HEK293 (cell line): ENCODE measurements at regions not wholly inside any gene's neighbourhood (a gene's known extent, or its start where the extent isn't known, plus 50 kb on each side); places are given as distances from the start of the nearest gene placed in this dataset.

Source experiments
- CTCF ChIA-PET: fragments of 350-600 bp; formaldehyde crosslinking; extraction: SDS; loops from one replicate; lab custom pipeline; 2021; ENCODE audit warnings: antibody characterized with exemption; lab: Yijun Ruan, JAX
- POLR2A ChIA-PET: fragments of 300-600 bp; formaldehyde crosslinking; extraction: SDS; loops from one replicate; lab custom pipeline; 2020; ENCODE audit warnings: antibody characterized with exemption, inconsistent platforms; lab: Yijun Ruan, JAX
- H3K27ac ChIP-seq: fragments of 200-500 bp; sonication (Bioruptor generic); 2 replicates; pipeline ENCODE4 v1.5.1; 2014; ENCODE audit warnings: low read depth, low read length, control low read depth, inconsistent platforms; ENCODE audit errors: extremely low read depth
- H3K36me3 ChIP-seq, 2 experiments: fragments of 200-500 bp in 1 of 2; sonication (Bioruptor generic) in 1 of 2; 1 replicate in 1 of 2; 2 replicates in 1 of 2; pipeline ENCODE4 v1.5.1; 2014 to 2017; ENCODE audit warnings: inconsistent platforms in 2 of 2, low read length in 2 of 2; ENCODE audit not compliant: control insufficient read depth in 2 of 2, insufficient read depth in 1 of 2
- H3K4me1 ChIP-seq: fragments of 200-500 bp; sonication (Bioruptor generic); 2 replicates; pipeline ENCODE4 v1.5.1; 2014; ENCODE audit warnings: mild to moderate bottlenecking, low read length, inconsistent platforms; ENCODE audit not compliant: control insufficient read depth, insufficient read depth
- H3K4me3 ChIP-seq: 2 replicates; pipeline ENCODE4 v1.5.1; 2011; ENCODE audit warnings: low read depth, mild to moderate bottlenecking, control low read depth, low read length, moderate library complexity
- H3K9me3 ChIP-seq: fragments of 200-500 bp; sonication (Bioruptor generic); 2 replicates; pipeline ENCODE4 v1.5.1; 2014; ENCODE audit warnings: low read depth, low read length, inconsistent platforms; ENCODE audit not compliant: control insufficient read depth, insufficient read depth
- GLIS1 ChIP-seq: fragments of 450-650 bp; formaldehyde crosslinking; IDR thresholded peaks from 2 replicates; pipeline ENCODE4 v1.5.1; 2016; ENCODE audit warnings: missing biosample characterization, missing genetic modification characterization
- KLF1 ChIP-seq: fragments of 450-650 bp; formaldehyde crosslinking; IDR thresholded peaks from 2 replicates; pipeline ENCODE4 v1.5.1; 2016; ENCODE audit warnings: missing biosample characterization, missing genetic modification characterization
- OSR2 ChIP-seq: fragments of 450-650 bp; formaldehyde crosslinking; IDR thresholded peaks from 2 replicates; pipeline ENCODE4 v1.5.1; 2016; ENCODE audit warnings: missing biosample characterization, missing genetic modification characterization
- SP3 ChIP-seq: fragments of 450-650 bp; formaldehyde crosslinking; IDR thresholded peaks from 2 replicates; pipeline ENCODE4 v1.5.1; 2016; ENCODE audit warnings: missing biosample characterization, missing genetic modification characterization
- ZBTB26 ChIP-seq: fragments of 450-650 bp; formaldehyde crosslinking; optimal IDR thresholded peaks from 2 replicates; pipeline ENCODE3; 2016; ENCODE audit warnings: missing biosample characterization, mild to moderate bottlenecking, missing genetic modification characterization
- ZBTB49 ChIP-seq: fragments of 450-650 bp; formaldehyde crosslinking; IDR thresholded peaks from 2 replicates; pipeline ENCODE4 v1.5.1; 2016; ENCODE audit warnings: missing biosample characterization, missing genetic modification characterization, low read depth
- ZIC2 ChIP-seq: fragments of 450-650 bp; formaldehyde crosslinking; IDR thresholded peaks from 2 replicates; pipeline ENCODE4 v1.5.1; 2016; ENCODE audit warnings: missing biosample characterization, missing genetic modification characterization
- ZNF148 ChIP-seq: fragments of 450-650 bp; formaldehyde crosslinking; IDR thresholded peaks from 2 replicates; pipeline ENCODE4 v1.5.0; 2017; ENCODE audit warnings: missing biosample characterization, missing genetic modification characterization, borderline replicate concordance
- ZNF16 ChIP-seq: fragments of 450-650 bp; formaldehyde crosslinking; IDR thresholded peaks from 2 replicates; pipeline ENCODE4 v1.5.1; 2016; ENCODE audit warnings: low read depth, missing biosample characterization, missing genetic modification characterization
- ZNF202 ChIP-seq: fragments of 450-650 bp; formaldehyde crosslinking; IDR thresholded peaks from 2 replicates; pipeline ENCODE4 v1.5.1; 2016; ENCODE audit warnings: missing biosample characterization, missing genetic modification characterization, borderline replicate concordance
- ZNF211 ChIP-seq: fragments of 450-650 bp; formaldehyde crosslinking; IDR thresholded peaks from 2 replicates; pipeline ENCODE4 v1.5.1; 2016; ENCODE audit warnings: low read depth, missing biosample characterization, missing genetic modification characterization
- ZNF266 ChIP-seq: fragments of 450-650 bp; formaldehyde crosslinking; IDR thresholded peaks from 2 replicates; pipeline ENCODE4 v1.5.1; 2016; ENCODE audit warnings: missing biosample characterization, missing genetic modification characterization, low read depth
- ZNF311 ChIP-seq: fragments of 450-650 bp; formaldehyde crosslinking; IDR thresholded peaks from 2 replicates; pipeline ENCODE4 v1.5.1; 2017; ENCODE audit warnings: missing biosample characterization, missing genetic modification characterization, borderline replicate concordance
- ZNF394 ChIP-seq: fragments of 450-650 bp; formaldehyde crosslinking; IDR thresholded peaks from 2 replicates; pipeline ENCODE4 v1.5.1; 2016; ENCODE audit warnings: missing biosample characterization, missing genetic modification characterization, mild to moderate bottlenecking, moderate library complexity, borderline replicate concordance
- ZNF423 ChIP-seq: fragments of 450-650 bp; formaldehyde crosslinking; IDR thresholded peaks from 2 replicates; pipeline ENCODE4 v1.5.1; 2016; ENCODE audit warnings: missing biosample characterization, missing genetic modification characterization
- ZNF561 ChIP-seq: fragments of 450-650 bp; IDR thresholded peaks from 2 replicates; pipeline ENCODE4 v1.5.1; 2018; ENCODE audit warnings: missing biosample characterization, missing genetic modification characterization, borderline replicate concordance
- ZNF596 ChIP-seq: fragments of 450-650 bp; IDR thresholded peaks from 2 replicates; pipeline ENCODE4 v1.5.0; 2018; ENCODE audit warnings: missing biosample characterization, mild to moderate bottlenecking, missing genetic modification characterization, moderate library complexity
- ZNF629 ChIP-seq: fragments of 450-650 bp; formaldehyde crosslinking; IDR thresholded peaks from 2 replicates; pipeline ENCODE4 v1.5.1; 2017; ENCODE audit warnings: missing biosample characterization, missing genetic modification characterization
- ZNF658 ChIP-seq: fragments of 450-650 bp; formaldehyde crosslinking; IDR thresholded peaks from 2 replicates; pipeline ENCODE4; 2016; ENCODE audit warnings: missing biosample characterization, missing genetic modification characterization
- ZNF747 ChIP-seq: fragments of 450-650 bp; formaldehyde crosslinking; IDR thresholded peaks from 2 replicates; pipeline ENCODE4 v1.5.1; 2016; ENCODE audit warnings: missing biosample characterization, missing genetic modification characterization
- ZNF837 ChIP-seq: fragments of 450-650 bp; formaldehyde crosslinking; IDR thresholded peaks from 2 replicates; pipeline ENCODE4 v1.5.1; 2016; ENCODE audit warnings: missing biosample characterization, missing genetic modification characterization
- TF ChIP-seq, protein P1 (sequence below): fragments of 450-650 bp; formaldehyde crosslinking; IDR thresholded peaks from 2 replicates; pipeline ENCODE4 v1.5.1; 2017; ENCODE audit warnings: missing biosample characterization, missing genetic modification characterization
- TF ChIP-seq, protein P2 (sequence below): fragments of 450-650 bp; formaldehyde crosslinking; IDR thresholded peaks from 2 replicates; pipeline ENCODE4 v1.5.1; 2016; ENCODE audit warnings: missing biosample characterization, missing genetic modification characterization
- TF ChIP-seq, protein P3 (sequence below): fragments of 450-650 bp; formaldehyde crosslinking; IDR thresholded peaks from 2 replicates; pipeline ENCODE4 v1.5.1; 2016; ENCODE audit warnings: missing biosample characterization, missing genetic modification characterization
- TF ChIP-seq, protein P4 (sequence below): fragments of 450-650 bp; formaldehyde crosslinking; IDR thresholded peaks from 2 replicates; pipeline ENCODE4 v1.5.1; 2016; ENCODE audit warnings: missing biosample characterization, missing genetic modification characterization

DNA sequence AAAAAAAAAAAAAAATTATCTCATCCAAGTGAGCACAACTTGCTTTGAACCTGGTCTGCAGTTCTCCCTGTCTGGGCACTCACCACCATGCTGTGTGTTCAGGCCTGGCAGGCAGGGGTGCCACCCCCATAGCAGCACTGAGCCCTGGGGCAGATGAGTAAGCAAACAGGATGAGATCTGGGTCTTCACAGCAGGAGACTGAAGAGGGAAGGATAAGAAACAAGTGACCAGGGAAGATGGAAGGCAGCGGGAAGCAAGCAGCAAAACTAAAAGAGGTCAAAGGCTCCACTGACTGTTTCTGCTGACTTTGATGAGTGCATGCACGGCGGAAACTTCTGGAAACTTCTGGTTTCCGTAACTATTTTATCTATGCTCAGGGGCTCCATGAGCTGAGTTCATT is 133.5 kb upstream of the SOD1 start (continued):
- TF ChIP-seq ZNF311 (tag by site-specific recombination) (no peak), ZNF211 (tag by site-specific recombination) (no peak), KLF1 (tag by site-specific recombination) (no peak), ZIC2 (tag by site-specific recombination) (peak; percentile 99), ZNF658 (tag by site-specific recombination) (no peak), ZNF423 (peak; percentile 59; the same call in 1 of the 2 replicates), GLIS1 (tag by site-specific recombination) (peak; percentile 68), ZNF16 (no peak), ZNF202 (tag by site-specific recombination) (no peak)
- TF ChIP-seq, protein P1, sequence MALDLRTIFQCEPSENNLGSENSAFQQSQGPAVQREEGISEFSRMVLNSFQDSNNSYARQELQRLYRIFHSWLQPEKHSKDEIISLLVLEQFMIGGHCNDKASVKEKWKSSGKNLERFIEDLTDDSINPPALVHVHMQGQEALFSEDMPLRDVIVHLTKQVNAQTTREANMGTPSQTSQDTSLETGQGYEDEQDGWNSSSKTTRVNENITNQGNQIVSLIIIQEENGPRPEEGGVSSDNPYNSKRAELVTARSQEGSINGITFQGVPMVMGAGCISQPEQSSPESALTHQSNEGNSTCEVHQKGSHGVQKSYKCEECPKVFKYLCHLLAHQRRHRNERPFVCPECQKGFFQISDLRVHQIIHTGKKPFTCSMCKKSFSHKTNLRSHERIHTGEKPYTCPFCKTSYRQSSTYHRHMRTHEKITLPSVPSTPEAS (tag by site-specific recombination), result no peak
- TF ChIP-seq, protein P2, sequence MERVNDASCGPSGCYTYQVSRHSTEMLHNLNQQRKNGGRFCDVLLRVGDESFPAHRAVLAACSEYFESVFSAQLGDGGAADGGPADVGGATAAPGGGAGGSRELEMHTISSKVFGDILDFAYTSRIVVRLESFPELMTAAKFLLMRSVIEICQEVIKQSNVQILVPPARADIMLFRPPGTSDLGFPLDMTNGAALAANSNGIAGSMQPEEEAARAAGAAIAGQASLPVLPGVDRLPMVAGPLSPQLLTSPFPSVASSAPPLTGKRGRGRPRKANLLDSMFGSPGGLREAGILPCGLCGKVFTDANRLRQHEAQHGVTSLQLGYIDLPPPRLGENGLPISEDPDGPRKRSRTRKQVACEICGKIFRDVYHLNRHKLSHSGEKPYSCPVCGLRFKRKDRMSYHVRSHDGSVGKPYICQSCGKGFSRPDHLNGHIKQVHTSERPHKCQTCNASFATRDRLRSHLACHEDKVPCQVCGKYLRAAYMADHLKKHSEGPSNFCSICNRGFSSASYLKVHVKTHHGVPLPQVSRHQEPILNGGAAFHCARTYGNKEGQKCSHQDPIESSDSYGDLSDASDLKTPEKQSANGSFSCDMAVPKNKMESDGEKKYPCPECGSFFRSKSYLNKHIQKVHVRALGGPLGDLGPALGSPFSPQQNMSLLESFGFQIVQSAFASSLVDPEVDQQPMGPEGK (tag by site-specific recombination), result peak; percentile 78; the same call in 1 of the 2 replicates

DNA sequence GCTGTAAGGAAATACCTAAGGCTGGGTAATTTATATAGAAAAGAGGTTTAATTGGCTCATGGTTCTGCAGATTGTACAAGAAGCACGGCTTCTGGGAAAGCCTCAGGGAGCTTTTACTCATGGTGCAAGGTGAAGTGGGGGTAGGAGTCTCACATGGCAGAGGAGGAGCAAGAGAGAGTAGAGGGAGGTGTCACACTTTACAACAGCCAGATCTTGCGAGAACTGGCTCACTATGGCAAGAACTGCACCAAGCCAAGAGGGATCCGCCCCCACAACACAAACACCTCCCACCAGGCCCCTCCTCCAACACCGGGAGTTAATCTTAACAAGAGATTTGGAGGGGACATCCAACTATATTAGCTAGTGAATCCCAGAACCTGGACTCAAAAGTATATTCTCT is 135.4 kb upstream of the SOD1 start:
- Histone ChIP-seq H3K4me1 (peaks cover 19% of the 10 kb centered on the region), H3K27ac (no peak overlapping the region), H3K9me3 (no peaks in the 10 kb centered on the region), H3K36me3 (no peaks in the 10 kb centered on the region; a peak in 1 of 3 replicates), H3K4me3 (no peak overlapping the region)
- CTCF ChIA-PET, result interaction anchor here (0.6 to 2.3 kb wide), 6 partner anchors 9 to 56 kb away, joined by 3 to 7 read pairs (median 5); no protein-coding TSS in a partner anchor
- POLR2A ChIA-PET, result no interaction called here
- TF ChIP-seq ZNF629 (0 out of 2 replicates have a peak, but pooled peaks have one; percentile 14), ZNF747 (tag by site-specific recombination) (no peak), ZBTB26 (tag by site-specific recombination) (no peak), OSR2 (tag by site-specific recombination) (peak; percentile 71), ZNF266 (no peak), ZNF394 (no peak), SP3 (tag by site-specific recombination) (peak; percentile 68), ZNF837 (tag by site-specific recombination) (no peak), ZBTB49 (tag by site-specific recombination) (no peak), ZNF561 (tag by site-specific recombination) (peak; percentile 51; the same call in 1 of the 2 replicates), ZNF596 (0 out of 2 replicates have a peak, but pooled peaks have one; percentile 35), ZNF148 (tag by site-specific recombination) (no peak)
- TF ChIP-seq, protein P3, sequence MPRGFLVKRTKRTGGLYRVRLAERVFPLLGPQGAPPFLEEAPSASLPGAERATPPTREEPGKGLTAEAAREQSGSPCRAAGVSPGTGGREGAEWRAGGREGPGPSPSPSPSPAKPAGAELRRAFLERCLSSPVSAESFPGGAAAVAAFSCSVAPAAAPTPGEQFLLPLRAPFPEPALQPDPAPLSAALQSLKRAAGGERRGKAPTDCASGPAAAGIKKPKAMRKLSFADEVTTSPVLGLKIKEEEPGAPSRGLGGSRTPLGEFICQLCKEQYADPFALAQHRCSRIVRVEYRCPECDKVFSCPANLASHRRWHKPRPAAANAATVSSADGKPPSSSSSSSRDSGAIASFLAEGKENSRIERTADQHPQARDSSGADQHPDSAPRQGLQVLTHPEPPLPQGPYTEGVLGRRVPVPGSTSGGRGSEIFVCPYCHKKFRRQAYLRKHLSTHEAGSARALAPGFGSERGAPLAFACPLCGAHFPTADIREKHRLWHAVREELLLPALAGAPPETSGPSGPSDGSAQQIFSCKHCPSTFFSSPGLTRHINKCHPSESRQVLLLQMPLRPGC (tag by site-specific recombination), result no peak
- TF ChIP-seq, protein P4, sequence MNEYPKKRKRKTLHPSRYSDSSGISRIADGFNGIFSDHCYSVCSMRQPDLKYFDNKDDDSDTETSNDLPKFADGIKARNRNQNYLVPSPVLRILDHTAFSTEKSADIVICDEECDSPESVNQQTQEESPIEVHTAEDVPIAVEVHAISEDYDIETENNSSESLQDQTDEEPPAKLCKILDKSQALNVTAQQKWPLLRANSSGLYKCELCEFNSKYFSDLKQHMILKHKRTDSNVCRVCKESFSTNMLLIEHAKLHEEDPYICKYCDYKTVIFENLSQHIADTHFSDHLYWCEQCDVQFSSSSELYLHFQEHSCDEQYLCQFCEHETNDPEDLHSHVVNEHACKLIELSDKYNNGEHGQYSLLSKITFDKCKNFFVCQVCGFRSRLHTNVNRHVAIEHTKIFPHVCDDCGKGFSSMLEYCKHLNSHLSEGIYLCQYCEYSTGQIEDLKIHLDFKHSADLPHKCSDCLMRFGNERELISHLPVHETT, result no peak
